HepG2 (cell line): ENCODE measurements at regions not wholly inside any gene's neighbourhood (a gene's known extent, or its start where the extent isn't known, plus 50 kb on each side); places are given as distances from the start of the nearest gene placed in this dataset.

Experiments used
- CTCF ChIP-seq: sonication (generic); formaldehyde crosslinking; IDR thresholded peaks from 2 replicates; pipeline ENCODE4 v1.5.0; 2020; ENCODE audit warnings: mild to moderate bottlenecking, missing genetic modification reagents, moderate library complexity
- ETV6 ChIP-seq: sonication (generic); formaldehyde crosslinking; conservative IDR thresholded peaks from 2 replicates; pipeline ENCODE4 v1.4.0; 2020; ENCODE audit warnings: missing genetic modification reagents
- MAFK ChIP-seq, 2 experiments: IDR thresholded peaks in 1 of 2; conservative IDR thresholded peaks in 1 of 2; 2 replicates each; pipeline ENCODE4 v1.6.1; 2011; ENCODE audit warnings: improper control_type of control experiment in 2 of 2, low read length in 2 of 2
- RFX3 ChIP-seq: IDR thresholded peaks from 2 replicates; pipeline ENCODE4 v1.6.1; 2016; ENCODE audit warnings: missing biosample characterization, missing genetic modification reagents
- TAF1 ChIP-seq: sonication (generic); formaldehyde crosslinking; IDR thresholded peaks from 2 replicates; pipeline ENCODE4 v1.4.0; 2020; ENCODE audit warnings: missing genetic modification reagents
- ZNF264 ChIP-seq: sonication (generic); formaldehyde crosslinking; IDR thresholded peaks from 2 replicates; pipeline ENCODE4 v1.4.0; 2020; ENCODE audit warnings: missing genetic modification reagents

GRCh38 chr22:44404341-44405020 is 91.7 kb upstream of the SHISAL1 start:
- TF ChIP-seq ZNF264 (CRISPR knock-in tag) (no peak), RFX3 (CRISPR knock-in tag) (no peak), TAF1 (no peak), ETV6 (CRISPR knock-in tag) (no peak), CTCF (CRISPR knock-in tag) (no peak), MAFK (conservative IDR thresholded peaks at IDR 0.05 in 1 of 2, IDR thresholded peaks at IDR 0.05 in 1 of 2; ENCODE audit: low read length in 2 of 2) (no peak)
